GM21515 (cell line): ENCODE measurements at regions not wholly inside any gene's neighbourhood (a gene's known extent, or its start where the extent isn't known, plus 50 kb on each side); places are given as distances from the start of the nearest gene placed in this dataset.
"Not testable (repeated sequence)": the region's sequence is repeated elsewhere in the genome, so short reads cannot be mapped to it uniquely, and the experiment has no call there.

ENCODE experiments used
- ATAC-seq: cut with Tn5 transposase; IDR thresholded peaks from one replicate; pipeline ENCODE4 v1.9.1; 2021; ENCODE audit not compliant: unreplicated experiment

GRCh38 chr12:124070394-124071074, 97.5 kb downstream of the ZNF664 start:
- ATAC-seq: not testable (repeated sequence)

GRCh38 chr12:124071075-124071443, 98.0 kb downstream of the ZNF664 start:
- ATAC-seq: no peak

DNA sequence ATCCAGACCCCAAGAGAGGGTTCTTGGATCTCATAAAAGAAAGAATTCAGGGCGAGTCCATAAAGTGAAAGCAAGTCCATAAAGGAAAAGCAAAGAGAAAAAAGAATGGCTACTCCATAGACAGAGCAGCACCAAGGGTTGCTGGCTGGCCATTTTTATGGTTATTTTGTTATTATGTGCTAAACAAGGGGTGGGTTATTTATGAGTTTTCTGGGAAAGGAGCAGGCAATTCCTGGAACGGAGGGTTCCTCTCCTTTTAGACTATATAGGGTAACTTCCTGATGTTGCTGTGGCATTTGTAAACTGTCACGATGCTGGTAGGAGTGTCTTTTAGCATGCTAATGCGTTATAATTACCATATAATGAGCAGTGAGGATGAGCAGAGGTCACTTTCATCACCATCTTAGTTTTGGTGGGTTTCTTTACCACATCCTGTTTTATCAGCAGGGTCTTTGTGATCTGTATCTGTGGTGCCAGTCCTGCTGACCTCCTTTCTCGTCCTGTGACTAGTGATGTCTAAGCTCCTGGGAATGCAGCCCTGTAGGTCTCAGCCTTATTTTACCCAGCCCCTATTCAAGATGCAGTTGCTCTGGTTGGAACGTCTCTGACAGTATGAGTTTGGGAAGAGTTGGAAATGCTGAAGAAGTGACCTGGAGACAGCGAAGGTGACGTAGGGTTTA, 100.5 kb downstream of the ZNF664 start:
- ATAC-seq: no peak

- no peak for ATAC-seq
These were observed 102.8 kb downstream of the ZNF664 start for GRCh38 chr12:124075841-124076240.

- no peak for ATAC-seq
These were observed 104.7 kb downstream of the ZNF664 start for GRCh38 chr12:124077701-124078100.

- no peak for ATAC-seq
These were observed 105.8 kb downstream of the ZNF664 start for GRCh38 chr12:124078800-124079199.

DNA sequence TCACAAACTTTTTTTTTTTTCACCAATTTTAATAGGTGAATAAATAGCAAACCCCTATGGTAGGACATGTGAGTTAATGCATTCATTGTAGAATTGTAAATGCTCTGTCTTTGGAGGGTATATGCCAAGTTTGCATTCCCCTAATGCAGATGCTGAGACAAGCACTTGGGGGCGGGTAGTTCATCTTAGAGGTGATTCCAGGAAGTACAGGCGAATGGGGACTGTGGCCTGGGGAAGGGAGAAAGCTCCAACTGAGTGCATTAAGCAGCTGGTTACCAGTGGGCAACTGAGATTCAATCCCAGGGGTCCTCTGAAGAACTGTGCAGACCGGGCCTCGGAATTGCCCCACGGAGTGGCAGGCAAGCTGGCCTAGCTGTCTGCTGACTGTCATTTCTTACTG, 107.6 kb downstream of the ZNF664 start:
- no peak for ATAC-seq

GRCh38 chr12:124082012-124082411, 109.0 kb downstream of the ZNF664 start:
- no peak for ATAC-seq

GRCh38 chr12:124082687-124083086, 109.7 kb downstream of the ZNF664 start:
- no peak for ATAC-seq

GRCh38 chr12:124083708-124084107, 110.7 kb downstream of the ZNF664 start:
- ATAC-seq: no peak

- ATAC-seq: no peak
These were observed 112.6 kb downstream of the ZNF664 start for GRCh38 chr12:124085419-124086296.

- ATAC-seq: no peak
These were observed 113.4 kb downstream of the ZNF664 start for GRCh38 chr12:124086299-124086898.

DNA sequence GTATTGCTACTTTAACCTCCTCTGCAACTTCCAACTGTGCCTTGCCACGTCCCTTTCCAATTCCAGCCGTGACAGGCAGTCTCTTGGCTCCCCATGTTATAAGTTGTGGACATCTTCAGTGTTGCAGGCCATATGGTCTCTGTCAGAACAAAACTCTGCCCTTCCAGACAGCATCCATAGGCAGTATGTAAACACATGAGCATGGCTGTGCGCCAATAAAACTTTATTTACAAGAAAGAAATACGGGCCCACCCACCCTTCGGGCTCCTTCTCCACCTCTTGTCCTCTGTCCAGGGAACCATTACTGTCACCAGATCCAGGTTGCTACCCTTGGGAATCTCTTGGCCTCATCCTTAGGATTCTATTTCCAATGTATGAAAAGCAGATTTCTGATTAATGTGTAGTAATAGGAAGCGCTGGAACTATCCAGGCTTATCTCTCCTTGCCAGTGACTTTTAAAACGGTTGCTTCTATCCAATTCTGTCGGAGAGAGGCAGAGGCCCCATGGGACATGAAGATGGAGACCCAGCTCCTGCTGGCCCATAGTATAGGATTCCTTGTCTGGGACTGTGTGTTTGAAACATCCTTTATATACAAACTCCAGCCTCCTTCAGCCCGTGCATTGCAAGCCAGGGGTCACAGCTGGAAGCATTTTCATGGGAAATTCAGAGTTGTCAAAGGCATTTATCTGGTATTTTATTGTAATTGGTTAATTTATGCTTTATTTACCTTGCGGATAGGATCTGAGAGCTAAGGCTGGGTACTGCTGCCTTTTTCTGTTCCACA, 114.4 kb downstream of the ZNF664 start:
- no peak for ATAC-seq

DNA sequence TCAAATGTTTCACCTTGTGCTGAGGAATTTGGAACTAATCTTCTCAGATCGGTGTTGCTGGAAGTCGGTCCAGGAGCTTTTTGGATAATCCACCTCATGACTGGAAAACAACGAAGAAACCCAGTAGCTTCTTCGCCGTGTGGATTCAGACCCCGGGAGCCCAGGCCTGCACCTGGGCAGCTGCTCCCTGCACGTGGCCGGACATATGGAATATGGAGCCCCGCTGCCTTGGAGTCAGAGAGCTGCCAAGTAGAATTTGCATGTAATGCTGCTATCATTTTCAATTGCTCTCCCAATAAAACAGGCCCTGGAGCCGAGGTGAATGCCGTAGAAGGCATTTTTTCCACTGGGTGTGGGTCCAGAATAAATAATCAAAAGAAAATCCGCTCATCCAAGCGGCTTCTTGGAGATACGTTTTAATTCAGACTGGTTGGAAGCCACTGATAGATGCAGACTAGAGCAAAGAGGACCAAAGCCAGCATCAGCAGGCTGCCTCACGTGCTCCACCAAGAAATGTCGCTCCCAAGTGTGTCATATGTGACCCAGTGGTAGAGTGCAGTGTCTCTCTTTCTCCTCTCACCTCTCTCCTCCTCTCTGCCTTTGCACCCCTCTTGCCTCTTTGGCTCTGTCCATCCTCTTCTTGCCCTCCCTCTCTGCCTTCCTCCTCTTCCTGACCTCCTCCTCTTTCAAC, 115.3 kb downstream of the ZNF664 start:
- ATAC-seq: no peak

- ATAC-seq: not testable (repeated sequence)
These were observed 116.3 kb downstream of the ZNF664 start for GRCh38 chr12:124089181-124089914.

GRCh38 chr12:124091835-124092234, 118.8 kb downstream of the ZNF664 start:
- ATAC-seq: no peak

DNA sequence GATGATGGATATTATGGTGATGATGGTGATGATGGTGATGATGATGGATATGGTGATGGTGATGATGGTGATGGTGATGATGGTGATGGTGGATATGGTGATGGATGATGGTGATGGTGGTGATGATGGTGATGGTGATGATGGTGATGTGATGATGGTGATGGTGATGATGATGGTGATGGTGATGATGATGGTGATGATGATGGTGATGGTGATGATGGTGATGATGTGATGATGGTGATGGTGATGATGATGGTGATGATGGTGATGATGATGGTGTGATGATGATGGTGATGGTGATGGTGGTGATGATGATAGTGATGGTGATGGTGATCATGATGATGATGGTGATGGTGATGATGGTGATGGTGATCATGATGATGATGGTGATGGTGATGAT, 119.5 kb downstream of the ZNF664 start:
- not testable (repeated sequence) for ATAC-seq

DNA sequence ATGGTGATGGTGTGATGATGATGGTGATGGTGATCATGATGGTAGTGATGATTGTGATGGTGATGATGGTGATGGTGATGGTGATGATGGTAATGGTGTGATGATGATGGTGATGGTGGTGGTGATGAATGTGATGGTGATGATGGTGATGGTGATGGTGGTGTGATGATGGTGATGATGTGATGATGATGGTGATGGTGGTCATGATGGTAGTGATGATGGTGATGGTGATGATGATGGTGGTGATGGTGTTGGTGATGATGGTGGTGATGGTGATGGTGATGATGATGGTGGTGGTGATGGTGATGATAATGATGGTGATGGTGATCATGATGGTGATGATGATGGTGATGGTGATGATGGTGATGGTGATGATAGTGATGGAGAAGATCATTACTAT, 120.3 kb downstream of the ZNF664 start:
- no peak for ATAC-seq

DNA sequence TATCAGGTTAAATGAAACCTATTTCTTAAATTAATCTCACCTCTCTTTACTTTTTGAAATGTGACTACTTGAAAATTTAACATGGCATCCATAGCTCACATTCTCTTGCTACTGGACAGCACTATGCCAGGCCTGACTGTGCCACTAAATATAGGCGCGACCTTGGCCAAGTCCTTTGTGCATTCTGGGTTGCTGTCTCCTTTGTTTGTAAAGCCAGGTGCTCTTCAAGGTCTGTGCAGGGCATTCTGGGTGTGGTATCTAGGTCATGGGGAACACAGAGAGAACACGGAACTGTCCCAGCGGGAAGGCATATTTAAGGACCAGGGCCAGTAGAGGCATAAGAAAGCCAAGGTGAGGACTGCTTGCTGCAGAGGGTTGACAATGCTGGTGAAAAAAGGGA, 121.2 kb downstream of the ZNF664 start:
- ATAC-seq: no peak
